A549 (cell line): ENCODE measurements at regions not wholly inside any gene's neighbourhood (a gene's known extent, or its start where the extent isn't known, plus 50 kb on each side); places are given as distances from the start of the nearest gene placed in this dataset.

Experiments used
- BHLHE40 ChIP-seq: IDR thresholded peaks from 2 replicates; pipeline ENCODE4 v1.6.1; 2012; ENCODE audit warnings: low read depth, low read length, inconsistent platforms
- CTCF ChIP-seq: fragments of >200 bp; sonication (Bioruptor Twin); formaldehyde crosslinking; IDR thresholded peaks from 3 replicates; pipeline ENCODE4 v1.5.1; 2016
- HDAC2 ChIP-seq: fragments of 200-600 bp; sonication (generic); IDR thresholded peaks from 2 replicates; pipeline ENCODE4 v1.6.1; 2016
- JUN ChIP-seq, 2 experiments: fragments of >200 bp; sonication (Bioruptor Twin); formaldehyde crosslinking; IDR thresholded peaks; 2 replicates in 1 of 2; 3 replicates in 1 of 2; pipeline ENCODE4 v1.6.1; 2016 to 2017
- MAX ChIP-seq: IDR thresholded peaks from 2 replicates; pipeline ENCODE4 v1.6.1; 2012
- MAZ ChIP-seq: fragments of 150-350 bp; IDR thresholded peaks from 2 replicates; pipeline ENCODE4 v1.6.1; 2014; ENCODE audit warnings: antibody characterized with exemption, low read depth, low read length, borderline replicate concordance
- NR3C1 ChIP-seq: fragments of >200 bp; sonication (Bioruptor Twin); formaldehyde crosslinking; IDR thresholded peaks from 3 replicates; pipeline ENCODE4 v1.6.1; 2017
- POLR2A ChIP-seq: IDR thresholded peaks from 2 replicates; pipeline ENCODE4 v1.6.1; 2012; ENCODE audit warnings: mild to moderate bottlenecking, low read length
- REST ChIP-seq: fragments of 200-600 bp; sonication (generic); IDR thresholded peaks from 2 replicates; pipeline ENCODE4 v1.6.1; 2016; ENCODE audit warnings: antibody characterized with exemption, mild to moderate bottlenecking, moderate library complexity
- RFX5 ChIP-seq: fragments of 450-650 bp; IDR thresholded peaks from 2 replicates; pipeline ENCODE4 v1.7.1; 2014; ENCODE audit warnings: antibody characterized with exemption, mild to moderate bottlenecking, moderate library complexity
- TFCP2L1 ChIP-seq: fragments of 250-450 bp; sonication (Bioruptor Pico); IDR thresholded peaks from 2 replicates; pipeline ENCODE4 v1.5.0; 2021; ENCODE audit warnings: mild to moderate bottlenecking
- USF2 ChIP-seq: fragments of 450-650 bp; IDR thresholded peaks from 2 replicates; pipeline ENCODE4 v1.6.1; 2014; ENCODE audit warnings: antibody characterized with exemption
- ZC3H11A ChIP-seq: fragments of 450-650 bp; IDR thresholded peaks from 2 replicates; pipeline ENCODE4 v1.6.1; 2014; ENCODE audit warnings: antibody characterized with exemption, mild to moderate bottlenecking

- TF ChIP-seq MAX (no peak), USF2 (no peak), CTCF (no peak), POLR2A (no peak), HDAC2 (no peak), JUN (IDR thresholded peaks at IDR 0.05) (no peak), ZC3H11A (no peak), RFX5 (no peak), TFCP2L1 (no peak), REST (no peak), MAZ (no peak), BHLHE40 (no peak), NR3C1 (no peak)
Observed at GRCh38 chr3:158958873-158959272, 157.0 kb downstream of the MFSD1 start.
